Hepatic stellate cell (primary cell): ENCODE measurements at regions not wholly inside any gene's neighbourhood (a gene's known extent, or its start where the extent isn't known, plus 50 kb on each side); places are given as distances from the start of the nearest gene placed in this dataset.

ENCODE experiments used
- DNase-seq: peaks from one replicate; pipeline ENCODE4 v3.0.0; 2011; ENCODE audit warnings: low spot score

DNA sequence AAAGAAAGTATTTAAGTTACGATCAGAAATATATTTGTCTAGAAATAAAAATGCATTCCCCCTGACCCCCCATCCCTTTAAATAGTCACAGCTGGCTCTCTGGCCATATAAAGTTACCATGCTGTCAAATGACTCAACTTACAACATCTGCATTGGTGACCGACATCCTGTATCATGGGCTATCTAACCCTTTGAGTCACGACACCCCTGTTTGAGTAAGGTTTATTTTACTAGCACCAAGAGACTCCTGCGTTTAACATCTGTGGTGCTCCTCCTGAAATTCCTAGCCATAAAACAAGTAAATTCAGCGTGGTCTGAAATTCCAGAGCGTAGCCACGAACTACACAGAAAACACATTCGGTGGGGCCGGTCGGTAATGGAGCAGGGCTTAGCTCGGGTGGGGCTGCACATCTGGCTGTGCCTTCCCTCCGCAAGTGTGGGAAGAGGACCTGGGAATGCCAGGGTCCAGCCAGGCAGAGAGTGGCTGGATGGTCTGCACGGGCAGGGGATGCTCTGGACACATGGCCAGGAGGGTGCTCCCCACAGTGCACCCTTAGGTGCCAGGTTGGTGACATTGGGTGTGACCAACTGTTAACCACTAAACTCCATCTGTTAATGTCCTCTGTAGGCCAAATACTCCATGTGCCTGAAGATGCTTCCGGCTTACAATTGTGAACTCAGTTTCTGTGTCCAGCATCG, 53.0 kb upstream of the CLDN14 start:
- DNase-seq, result no peak

DNA sequence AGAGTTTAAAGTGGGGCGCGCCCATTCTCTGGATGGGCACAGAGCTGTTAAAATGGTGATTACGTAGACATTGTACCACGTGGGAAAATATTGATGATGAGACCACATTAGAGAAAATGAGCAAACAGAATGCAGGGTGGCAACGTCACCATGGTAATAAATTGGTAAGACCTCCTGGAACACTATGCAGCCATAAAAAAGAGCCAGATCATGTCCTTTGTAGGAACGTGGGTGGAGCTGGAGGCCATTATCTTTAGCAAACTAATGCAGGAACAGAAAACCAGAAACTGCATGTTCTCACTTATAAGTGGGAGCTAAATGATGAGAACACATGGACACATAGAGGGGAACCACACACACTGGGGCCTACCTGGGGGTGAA, 53.5 kb upstream of the CLDN14 start:
- no peak for DNase-seq

DNA sequence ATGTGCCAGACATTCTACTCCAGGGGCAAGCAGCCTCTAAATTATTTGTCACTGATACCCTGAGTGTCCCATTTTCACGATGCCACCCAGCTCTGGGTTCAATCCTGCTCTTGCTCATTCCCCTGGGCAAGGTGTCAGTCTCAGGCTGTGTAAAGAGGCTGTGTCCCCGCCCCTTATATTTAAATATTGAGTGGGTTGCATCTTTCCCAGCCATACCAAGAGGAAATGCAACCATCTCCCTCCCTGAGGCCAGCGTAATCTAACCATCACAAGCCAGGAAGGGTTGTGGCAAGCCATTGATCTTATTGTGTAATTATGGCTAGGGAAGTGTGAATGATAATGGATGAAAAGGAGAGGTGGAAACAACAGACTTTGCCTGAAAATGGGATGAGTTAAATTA, 54.7 kb upstream of the CLDN14 start:
- DNase-seq, result no peak

DNA sequence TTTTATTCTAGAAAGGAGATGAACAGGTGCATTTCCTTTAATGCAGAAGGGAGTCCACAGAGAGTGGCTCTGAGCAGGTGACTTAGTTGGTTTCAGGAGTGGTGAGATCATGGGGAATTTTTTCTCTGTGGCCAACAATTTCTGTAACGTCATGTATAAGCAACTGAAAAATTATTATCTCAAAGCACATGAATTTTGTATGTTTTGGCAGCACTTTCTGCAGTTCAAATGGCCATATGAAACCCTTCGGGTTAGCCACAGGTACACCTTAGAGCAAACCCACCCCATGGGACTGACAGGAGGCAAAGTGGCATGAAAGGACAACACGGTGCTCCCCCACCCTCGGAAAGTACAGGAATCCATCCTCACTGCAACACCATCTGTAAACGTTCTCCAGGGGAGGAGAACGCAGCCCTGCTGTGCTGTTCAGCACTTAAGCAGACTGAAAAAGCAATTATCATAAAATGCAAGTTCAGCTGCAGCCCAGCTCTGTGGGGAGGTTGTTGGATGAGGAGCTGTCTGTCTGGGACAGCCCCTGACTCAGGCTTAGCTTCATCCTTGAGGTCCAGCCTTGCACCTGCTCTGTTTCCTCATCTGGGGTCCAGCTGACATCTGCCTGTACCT, 55.8 kb upstream of the CLDN14 start:
- no peak for DNase-seq

DNA sequence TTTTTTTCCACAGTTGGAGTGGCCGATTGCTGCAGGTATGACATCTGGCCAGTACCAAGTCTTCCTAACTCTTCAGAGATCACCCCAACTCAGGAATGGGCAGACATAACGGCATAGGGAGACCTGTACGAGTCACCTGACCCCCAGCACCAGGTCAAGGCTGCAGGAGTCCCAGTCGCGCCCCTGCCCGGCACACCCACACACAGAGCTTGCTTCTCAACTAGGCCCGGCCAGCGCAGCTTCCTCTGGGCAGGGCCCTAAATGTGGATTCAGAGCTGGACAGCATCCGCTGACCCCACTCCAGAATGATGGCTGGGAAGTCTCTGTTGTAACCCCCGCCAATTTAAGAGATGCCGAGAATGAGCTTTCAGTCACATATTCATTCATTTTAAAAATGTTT, 58.8 kb upstream of the CLDN14 start:
- no peak for DNase-seq

DNA sequence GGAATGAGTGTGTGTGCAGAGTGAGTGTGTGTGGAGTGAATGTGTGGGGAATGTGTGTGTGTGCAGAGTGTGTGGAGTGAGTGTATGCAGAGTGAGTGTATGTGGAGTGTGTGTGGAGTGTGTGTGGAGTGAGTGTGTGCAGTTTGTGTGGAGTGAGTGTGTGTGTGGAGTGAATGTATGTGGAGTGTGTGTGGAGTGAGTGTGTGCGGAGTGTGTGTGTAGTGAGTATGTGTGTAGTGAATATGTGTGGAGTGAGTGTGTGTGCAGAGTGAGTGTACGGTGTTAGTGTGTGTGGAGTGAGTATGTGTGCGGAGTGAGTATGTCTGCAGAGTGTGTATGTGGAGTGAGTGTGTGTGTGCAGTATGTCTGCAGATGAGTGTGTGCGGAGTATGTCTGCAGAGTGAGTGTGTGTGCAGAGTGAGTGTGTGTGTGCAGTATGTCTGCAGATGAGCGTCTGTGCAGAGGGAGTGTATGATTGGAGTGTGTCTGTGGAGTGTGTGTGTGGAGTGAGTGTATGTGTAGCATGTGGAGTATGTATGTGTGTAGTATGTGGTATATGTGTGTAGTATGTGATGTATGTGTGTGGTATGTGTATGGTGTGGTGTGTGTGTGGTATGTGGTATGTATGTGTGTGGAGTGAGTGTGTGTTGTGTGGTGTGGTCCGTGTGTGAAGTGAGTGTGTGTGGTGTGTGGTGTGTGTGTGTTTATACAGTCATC, 59.7 kb upstream of the CLDN14 start:
- DNase-seq, result no peak

DNA sequence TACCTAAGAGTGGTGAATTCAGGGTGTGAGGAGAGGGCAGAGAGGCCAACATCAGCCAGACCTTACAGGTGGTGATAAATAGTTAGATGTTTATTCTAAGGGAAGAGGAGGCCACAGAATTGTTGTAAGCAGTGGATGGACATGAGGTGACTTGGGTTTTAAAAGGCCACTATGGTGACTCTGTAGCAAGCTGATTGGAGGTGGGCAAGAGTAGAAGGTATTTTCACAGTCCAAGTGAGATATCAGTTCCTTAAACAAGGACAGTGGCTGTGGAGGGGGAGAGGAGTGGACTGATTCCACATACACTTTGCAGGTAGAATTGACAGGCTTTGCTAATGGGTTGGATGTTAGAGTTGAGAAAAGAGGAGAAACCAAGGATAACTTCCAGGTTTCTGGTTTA, 60.8 kb upstream of the CLDN14 start:
- DNase-seq, result no peak

DNA sequence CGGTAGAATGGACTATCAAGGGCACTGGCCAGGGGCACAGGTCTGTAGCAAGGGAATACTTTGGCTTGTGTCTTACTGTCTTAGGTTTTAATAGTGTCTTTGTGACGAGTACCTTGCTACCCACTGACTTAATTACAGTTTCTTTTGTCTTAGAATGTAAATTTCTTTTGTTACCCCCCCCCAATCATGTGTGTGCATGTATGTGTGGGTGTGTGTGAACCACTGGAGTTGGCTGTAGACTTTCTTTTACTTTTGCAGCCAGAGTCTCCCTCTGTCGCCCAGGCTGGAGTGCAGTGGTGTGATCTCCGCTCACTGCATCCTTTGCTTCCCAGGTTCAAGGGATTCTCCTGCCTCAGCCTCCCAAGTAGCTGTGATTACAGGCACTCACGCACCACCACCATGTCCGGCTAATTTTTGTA, 61.8 kb upstream of the CLDN14 start:
- no peak for DNase-seq

DNA sequence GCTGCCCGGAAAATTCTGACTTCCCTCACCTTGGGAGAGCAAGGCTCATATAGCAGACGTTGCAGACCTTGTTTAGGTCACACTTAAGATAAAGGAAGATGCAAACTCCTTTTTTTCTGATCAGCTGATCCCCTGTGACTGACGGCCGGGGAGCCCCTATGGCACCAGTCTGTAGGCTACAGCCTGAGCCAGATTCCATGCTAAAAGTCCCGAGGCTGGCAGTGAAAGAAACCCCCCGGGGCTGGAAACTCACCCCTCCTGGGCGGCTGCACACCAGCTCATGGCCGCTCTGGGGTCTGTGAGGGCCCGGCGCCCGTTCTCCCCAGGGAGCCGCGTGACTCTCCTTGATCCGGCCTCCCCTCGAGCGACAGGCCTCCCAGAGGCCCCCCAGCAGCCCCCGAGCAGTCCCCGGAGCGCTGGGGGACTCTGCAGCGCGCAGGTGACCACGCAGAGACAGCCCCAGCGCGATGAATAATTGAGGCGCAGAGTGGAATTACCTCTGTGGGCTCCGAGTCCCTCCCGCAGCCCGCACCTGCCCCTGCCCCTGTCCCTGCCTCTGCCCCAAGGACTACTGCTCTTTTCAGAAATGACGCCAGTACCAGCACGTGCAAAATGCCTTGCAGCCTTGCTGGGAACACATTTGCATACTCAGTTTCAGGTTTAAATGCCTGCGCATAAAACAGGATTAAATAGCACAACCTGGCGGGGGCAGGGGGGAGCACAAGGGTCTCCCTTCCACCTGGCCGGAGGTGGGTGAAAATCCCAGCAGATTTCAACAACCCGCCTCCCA, 62.6 kb upstream of the CLDN14 start:
- no peak for DNase-seq

DNA sequence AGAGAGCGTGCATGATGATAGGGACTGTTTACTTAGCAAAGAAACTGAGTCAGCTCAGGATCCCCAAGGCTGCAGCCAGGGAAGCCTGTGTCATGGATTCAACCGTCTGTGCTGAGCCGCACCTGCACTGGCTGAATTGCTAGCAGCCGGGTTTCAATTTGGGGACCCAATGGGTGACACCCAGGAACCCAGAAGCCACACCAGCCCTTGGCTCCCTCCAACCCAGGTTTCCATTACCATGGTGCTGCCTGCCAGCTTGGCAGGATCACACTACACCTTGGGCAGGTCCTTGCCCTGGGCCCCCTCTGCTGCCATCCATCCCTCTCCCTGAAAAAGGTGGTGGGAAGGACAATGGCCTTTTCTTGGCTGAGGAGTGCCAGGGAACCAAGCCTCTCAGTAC, 64.0 kb upstream of the CLDN14 start:
- no peak for DNase-seq

DNA sequence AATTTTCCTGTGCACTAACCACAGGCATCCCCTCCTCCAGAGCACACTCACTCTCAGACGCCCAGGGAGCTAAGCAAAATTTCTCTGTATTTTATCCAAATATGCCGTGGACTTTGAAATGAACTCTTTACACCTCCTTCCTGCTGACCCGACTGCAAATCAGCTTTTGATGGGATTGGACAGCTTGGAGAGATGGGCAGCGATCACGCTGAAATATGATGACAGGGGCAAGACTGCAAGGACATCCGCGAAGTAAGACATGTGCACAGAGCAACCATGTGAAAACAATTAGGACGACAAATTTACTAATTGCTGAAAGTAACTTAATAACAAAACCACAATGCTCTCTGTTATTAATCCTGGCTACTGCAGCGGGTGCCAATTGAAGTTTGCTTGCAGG, 64.6 kb upstream of the CLDN14 start:
- DNase-seq, result no peak

DNA sequence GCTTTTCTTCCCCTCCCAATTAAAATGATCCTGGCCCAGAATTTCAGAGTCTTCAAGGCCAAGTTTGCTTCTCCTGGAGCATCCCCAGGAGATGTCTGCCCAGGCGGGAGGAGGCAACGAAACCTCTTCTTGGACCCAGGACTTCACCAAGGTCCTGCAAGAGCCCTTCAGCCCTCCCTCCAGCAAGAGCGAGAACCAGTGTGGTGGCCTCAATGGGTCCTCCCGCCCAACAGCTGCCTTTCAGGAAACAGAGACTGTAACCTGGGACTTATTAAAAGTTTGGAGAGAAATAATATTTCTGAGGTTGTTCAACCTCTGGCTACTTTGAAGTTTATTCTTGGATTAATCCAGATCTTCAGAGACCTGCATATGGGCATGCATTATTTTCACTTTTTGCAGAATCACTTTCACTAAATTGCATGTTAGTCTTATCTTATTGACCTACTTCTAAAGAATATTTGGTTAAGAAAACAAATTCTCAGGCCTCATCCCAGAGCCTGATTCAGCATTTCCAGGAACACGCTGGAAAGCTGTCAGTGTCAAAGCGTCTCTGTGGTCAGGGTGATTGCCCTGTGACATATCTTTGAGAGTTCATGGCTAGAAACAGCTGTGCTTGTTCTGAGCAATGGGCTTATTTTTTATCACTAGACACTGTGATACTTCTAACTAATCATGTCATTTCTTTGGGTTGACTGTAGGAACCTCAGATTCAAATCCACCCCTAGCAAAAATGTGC, 66.0 kb upstream of the CLDN14 start:
- no peak for DNase-seq

DNA sequence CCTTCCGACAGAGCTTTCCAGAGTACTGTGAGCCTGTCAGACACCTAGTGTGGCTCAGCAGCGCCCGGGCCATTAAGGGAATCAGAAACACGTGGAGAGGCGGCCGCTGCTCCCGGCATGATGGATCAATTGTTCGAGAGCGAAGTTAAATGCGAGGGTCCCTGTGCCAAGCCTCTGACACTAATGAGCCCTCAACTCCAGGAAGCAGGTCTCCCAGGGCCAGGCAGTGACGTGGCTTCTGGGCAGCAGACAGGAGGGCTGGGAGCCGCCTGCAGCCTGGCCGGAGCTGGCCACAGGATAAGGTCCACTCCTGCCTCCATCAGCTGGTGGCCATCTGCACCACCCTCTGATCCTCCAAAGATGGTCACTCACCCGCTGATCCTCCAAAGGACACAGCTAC, 67.5 kb upstream of the CLDN14 start:
- no peak for DNase-seq

DNA sequence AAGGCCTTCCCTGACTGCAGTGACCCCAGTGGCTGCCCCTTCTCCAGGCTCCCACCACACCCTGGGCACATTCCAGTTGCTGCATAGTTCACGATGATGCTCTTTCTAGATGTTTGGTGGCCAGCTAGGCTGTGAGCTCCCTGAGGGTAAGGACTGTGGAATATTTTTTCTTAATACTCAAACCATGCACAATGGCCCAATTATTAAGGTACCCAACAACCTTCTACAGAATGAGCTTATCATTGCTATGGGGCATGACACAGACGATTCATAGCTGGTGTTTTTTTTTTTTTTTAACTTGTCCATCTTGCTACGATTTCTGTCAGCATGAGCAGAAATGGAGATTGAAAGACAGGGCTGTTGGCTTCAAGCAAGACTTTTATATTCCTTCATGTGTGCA, 68.9 kb upstream of the CLDN14 start:
- no peak for DNase-seq

DNA sequence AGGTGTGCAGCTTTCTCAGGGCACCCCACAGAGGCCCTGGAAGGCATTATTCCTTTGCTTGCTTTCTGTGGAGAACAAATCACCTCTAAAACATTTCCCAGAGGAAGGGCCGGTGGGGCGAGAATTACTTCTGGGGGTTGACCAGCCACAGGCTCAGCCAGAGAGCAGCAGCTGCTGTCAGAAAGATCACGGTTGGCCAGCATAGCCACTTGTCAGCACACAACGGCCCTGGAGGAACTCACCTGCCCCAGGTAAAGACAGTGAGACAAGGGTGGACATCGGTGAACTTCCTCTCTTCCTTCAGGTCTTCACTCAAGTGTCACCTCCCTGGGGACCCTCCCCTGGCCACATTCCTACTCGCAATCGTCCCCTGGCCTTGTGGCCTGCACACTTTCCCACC, 69.5 kb upstream of the CLDN14 start:
- DNase-seq, result no peak

DNA sequence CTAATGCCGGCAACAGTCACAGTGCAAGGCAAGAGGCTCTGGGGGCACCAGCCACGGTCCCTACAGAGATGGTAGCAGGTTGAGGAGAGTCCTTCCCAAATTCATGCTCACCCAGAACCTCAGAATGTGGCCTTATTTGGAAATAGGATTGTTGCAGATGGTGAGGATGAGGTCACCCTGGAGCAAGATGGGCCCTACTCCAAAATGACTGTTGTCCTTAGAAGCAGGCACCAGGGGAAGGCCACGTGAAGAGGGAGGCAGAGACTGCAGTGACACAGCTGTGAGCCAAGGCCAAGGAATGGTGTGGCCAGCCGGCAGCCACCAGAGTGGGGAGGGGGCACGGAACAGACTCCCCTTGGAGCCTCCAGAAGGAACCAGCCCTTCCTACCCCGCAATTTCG, 70.8 kb upstream of the CLDN14 start:
- no peak for DNase-seq

DNA sequence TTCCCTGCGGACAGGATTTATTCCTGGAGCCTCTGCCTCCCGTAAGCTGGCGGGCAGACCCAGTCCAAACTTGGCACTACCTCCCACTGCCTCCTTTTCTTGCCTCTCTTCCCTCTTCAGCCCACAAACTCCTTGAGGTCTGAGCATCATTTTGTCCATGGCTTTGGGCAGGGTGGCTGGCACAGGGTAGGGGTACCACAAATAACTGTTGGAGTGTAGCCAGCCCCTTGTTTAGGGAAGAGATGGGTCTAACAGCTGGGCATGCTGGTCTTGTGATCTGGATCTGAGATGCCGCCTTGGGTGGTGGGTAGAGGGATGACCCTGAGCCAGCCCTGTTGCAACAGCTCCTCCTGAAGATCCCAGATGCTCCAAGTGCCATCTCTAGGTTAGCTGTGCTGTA, 71.4 kb upstream of the CLDN14 start:
- DNase-seq, result no peak

DNA sequence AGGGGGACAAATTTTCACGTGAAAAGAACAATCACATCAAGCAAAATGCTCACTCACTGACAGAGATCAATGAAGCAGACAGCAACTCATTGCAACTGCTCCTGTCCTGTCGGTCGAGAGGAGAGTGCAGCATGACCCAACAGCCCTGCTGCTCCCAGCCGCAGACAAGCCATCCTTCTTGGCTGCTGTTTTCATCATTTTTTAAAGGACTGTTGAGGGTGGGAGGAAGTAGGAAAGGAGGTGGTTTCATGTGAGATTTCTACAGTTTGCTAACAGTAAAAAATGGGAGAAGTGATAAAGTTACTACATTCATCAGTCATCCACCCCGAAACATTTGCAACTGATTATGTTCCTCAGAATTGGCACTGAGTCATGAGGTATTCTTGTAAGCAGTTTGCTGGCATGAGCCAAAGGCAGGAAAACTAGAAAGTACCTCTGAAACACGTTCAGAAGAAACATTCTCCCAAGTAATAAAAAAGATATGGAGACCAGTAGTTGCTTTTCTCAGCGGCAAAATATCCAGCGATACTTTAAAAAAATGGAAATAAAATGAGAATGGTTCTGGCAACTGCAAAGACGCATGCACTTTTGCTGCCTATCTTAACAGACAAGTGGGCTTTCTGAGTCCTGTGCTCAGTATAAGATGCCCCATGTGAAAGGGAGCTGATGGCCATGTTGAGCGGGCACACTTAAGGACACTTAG, 72.0 kb upstream of the CLDN14 start:
- peak; percentile 31 for DNase-seq

DNA sequence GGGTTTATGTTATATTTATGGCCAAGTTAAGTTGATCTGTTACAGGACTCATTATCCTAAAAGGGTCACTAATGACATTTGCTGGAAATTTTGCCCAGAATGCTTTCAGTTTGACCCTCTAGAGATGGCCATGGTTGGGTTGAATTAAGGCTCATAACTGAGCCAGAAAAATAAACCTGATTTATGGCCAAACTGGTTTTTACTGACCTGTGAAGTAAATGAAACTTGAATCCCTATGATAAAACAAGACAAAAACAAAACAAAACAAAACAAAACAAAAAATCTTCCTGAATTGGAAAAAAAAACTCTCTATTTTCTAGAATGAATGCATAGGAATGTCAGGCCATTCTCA, 72.5 kb upstream of the CLDN14 start:
- no peak for DNase-seq

DNA sequence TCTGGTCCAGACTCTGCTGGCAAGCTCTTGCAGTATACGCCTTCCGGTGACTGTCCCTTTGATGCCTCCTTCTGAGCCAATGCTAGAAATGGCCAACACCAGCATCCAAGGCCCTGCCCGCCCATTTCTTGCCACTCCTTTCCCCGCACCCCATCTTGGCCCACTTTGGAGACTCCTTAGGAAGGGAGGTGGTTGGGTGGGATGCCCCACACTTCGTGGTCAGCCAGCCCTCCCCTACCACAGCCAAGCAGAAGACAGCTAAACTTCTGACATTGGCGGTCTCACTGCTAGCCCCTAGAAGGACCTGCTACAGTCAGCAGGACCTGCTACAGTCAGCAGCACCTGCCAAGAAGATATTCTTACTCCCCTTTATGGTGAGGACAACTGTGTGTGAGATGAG, 73.5 kb upstream of the CLDN14 start:
- no peak for DNase-seq

DNA sequence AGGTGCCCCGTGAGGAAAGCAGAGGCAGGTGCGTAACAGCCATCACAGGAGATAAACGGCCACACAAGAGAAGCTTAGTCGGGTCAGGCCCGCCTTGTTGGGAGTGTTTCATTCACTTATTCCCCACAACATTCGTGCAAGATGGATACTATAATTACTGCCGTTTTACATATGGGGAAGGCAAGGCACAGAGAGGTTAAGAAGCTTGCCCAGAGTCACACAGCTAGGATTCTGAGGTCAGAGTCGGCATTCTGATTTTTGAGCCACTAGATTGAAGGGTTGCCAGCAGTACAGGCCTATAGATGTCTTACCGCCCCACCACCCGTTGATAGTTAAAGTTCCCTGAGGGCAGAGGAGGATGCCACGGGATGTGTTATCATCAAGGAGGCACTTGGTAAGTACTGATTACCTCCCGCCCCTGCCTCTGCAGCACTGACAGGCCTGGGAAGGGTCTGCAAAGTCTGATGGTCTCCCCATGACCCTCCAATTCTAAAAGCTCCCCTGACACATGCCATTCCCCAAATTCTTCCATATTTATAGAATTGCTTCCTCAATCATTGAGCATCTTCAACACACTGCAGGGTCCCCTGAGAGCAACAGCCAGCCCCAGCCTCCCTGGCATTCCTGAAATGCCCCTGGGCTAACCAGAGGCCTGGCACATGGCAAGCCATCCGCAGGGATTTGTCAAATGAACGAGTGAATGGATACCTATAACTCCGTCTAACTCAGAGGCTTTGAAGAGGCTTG, 74.7 kb upstream of the CLDN14 start:
- no peak for DNase-seq
